HepG2 (cell line): ENCODE measurements at regions not wholly inside any gene's neighbourhood (a gene's known extent, or its start where the extent isn't known, plus 50 kb on each side); places are given as distances from the start of the nearest gene placed in this dataset.

Source experiments
- ATAC-seq: fragments of 200-7000 bp; cut with Tn5 transposase; 3 replicates; pipeline ENCODE4 v1.9.1; 2020; ENCODE audit warnings: mild to moderate bottlenecking, moderate library complexity
- BruUV-seq: library from RNA; stranded (reverse); fragments of 400-500 nt; replicated peaks from 2 replicates; lab custom pipeline; 2021; lab: Mats Ljungman, UMichigan
- CTCF ChIA-PET: fragments of 300-600 bp; formaldehyde crosslinking; extraction: SDS; loops from one replicate; lab custom pipeline; 2021; ENCODE audit warnings: low total read pairs, inconsistent platforms, low intra/inter-chr PET ratio; lab: Yijun Ruan, JAX
- POLR2A ChIA-PET: fragments of 350-600 bp; sonication (Branson Sonifier 250); formaldehyde crosslinking; loops from one replicate; lab custom pipeline; 2020; ENCODE audit warnings: antibody characterized with exemption, inconsistent platforms; lab: Yijun Ruan, JAX
- DNase-seq: peaks from one replicate; pipeline ENCODE4 v3.0.0-alpha.2; 2015; ENCODE audit warnings: low spot score
- FAIRE-seq: peaks from 3 replicates; lab custom pipeline; 2011; peaks lifted over from hg19 to GRCh38; lab: Jason Lieb, UNC
- H2AFZ ChIP-seq: one replicate; pipeline ENCODE4 v1.6.1; 2011; ENCODE audit warnings: low read length, inconsistent platforms
- H3K27ac ChIP-seq: fragments of 300-600 bp; 3 replicates; pipeline ENCODE4 v1.8.0; 2011; ENCODE audit warnings: mixed run types, mild to moderate bottlenecking, mixed read lengths, low read length, inconsistent platforms; ENCODE audit not compliant: insufficient read depth; ENCODE audit errors: extremely low read length
- H3K27me3 ChIP-seq, 2 experiments: fragments of 200-600 bp in 1 of 2; 2 replicates in 1 of 2; 3 replicates in 1 of 2; pipeline versions ENCODE4 v1.6.0 to v1.8.0; 2011; ENCODE audit warnings: low read length in 2 of 2, mild to moderate bottlenecking in 2 of 2, moderate library complexity in 2 of 2, inconsistent platforms in 1 of 2; ENCODE audit not compliant: insufficient read depth in 2 of 2, control insufficient read depth in 1 of 2
- H3K36me3 ChIP-seq, 2 experiments: fragments of 200-600 bp in 1 of 2; replicated peaks in 1 of 2; 2 replicates in 1 of 2; 3 replicates in 1 of 2; pipeline versions ENCODE4 v1.5.1 to v1.8.0; 2011; ENCODE audit warnings: low read length in 2 of 2, inconsistent platforms in 1 of 2; ENCODE audit not compliant: insufficient read depth in 2 of 2, control insufficient read depth in 1 of 2
- H3K4me1 ChIP-seq: 2 replicates; pipeline ENCODE4 v1.5.1; 2012; ENCODE audit warnings: low read length, inconsistent platforms; ENCODE audit not compliant: insufficient read depth
- H3K4me2 ChIP-seq: 2 replicates; pipeline ENCODE4 v1.6.0; 2011; ENCODE audit warnings: low read depth, low read length, inconsistent platforms
- H3K4me3 ChIP-seq, 3 experiments: fragments of 200-600 bp in 1 of 3; sonication (generic), shearing (Covaris generic) in 1 of 3; replicated peaks in 1 of 3; 2 replicates each; pipeline ENCODE4 v1.5.1; 2011 to 2016; ENCODE audit warnings: low read length in 3 of 3, inconsistent platforms in 2 of 3, low read depth in 2 of 3, mild to moderate bottlenecking in 2 of 3, control low read depth in 1 of 3, mixed read lengths in 1 of 3; ENCODE audit not compliant: insufficient read depth in 1 of 3
- H3K79me2 ChIP-seq: one replicate; pipeline ENCODE4 v1.6.1; 2011; ENCODE audit warnings: low read length, inconsistent platforms; ENCODE audit not compliant: insufficient read depth
- H3K9ac ChIP-seq: 2 replicates; pipeline ENCODE4 v1.6.0; 2011; ENCODE audit warnings: mild to moderate bottlenecking, low read depth, low read length, inconsistent platforms; ENCODE audit not compliant: insufficient read depth
- H3K9me3 ChIP-seq: 2 replicates; pipeline ENCODE4 v1.5.1; 2012; ENCODE audit warnings: mild to moderate bottlenecking, low read length
- H4K20me1 ChIP-seq: 2 replicates; pipeline ENCODE4 v1.6.0; 2011; ENCODE audit warnings: inconsistent platforms, mild to moderate bottlenecking, low read length, moderate library complexity; ENCODE audit not compliant: insufficient read depth
- HMG20A ChIP-seq: IDR thresholded peaks from 2 replicates; pipeline ENCODE4 v1.6.1; 2016; ENCODE audit warnings: borderline replicate concordance
- HNRNPLL ChIP-seq: fragments of 200-400 bp; formaldehyde crosslinking; IDR thresholded peaks from 2 replicates; pipeline ENCODE4 v1.6.1; 2017; ENCODE audit warnings: mild to moderate bottlenecking, low read depth, low read length; ENCODE audit not compliant: poor library complexity, severe bottlenecking
- KDM2A ChIP-seq: sonication (generic); formaldehyde crosslinking; IDR thresholded peaks from 2 replicates; pipeline ENCODE4 v1.4.0; 2020; ENCODE audit warnings: low read depth, missing genetic modification reagents, borderline replicate concordance
- MXD1 ChIP-seq: sonication (generic); formaldehyde crosslinking; IDR thresholded peaks from 2 replicates; pipeline ENCODE4 v1.4.0; 2020; ENCODE audit warnings: mild to moderate bottlenecking, missing genetic modification reagents
- SNAPC5 ChIP-seq: sonication (generic); formaldehyde crosslinking; IDR thresholded peaks from 2 replicates; pipeline ENCODE4 v1.8.1; 2023; ENCODE audit warnings: mild to moderate bottlenecking, missing genetic modification reagents, borderline replicate concordance
- ZBTB25 ChIP-seq: IDR thresholded peaks from 2 replicates; pipeline ENCODE4 v1.6.1; 2018; ENCODE audit warnings: missing genetic modification reagents
- ZNF12 ChIP-seq: sonication (generic); formaldehyde crosslinking; IDR thresholded peaks from 2 replicates; pipeline ENCODE4 v1.5.0; 2020; ENCODE audit warnings: missing genetic modification reagents
- ZNF260 ChIP-seq: sonication (generic); formaldehyde crosslinking; IDR thresholded peaks from 2 replicates; pipeline ENCODE4 v1.4.0; 2020; ENCODE audit warnings: missing genetic modification reagents, low read depth, mild to moderate bottlenecking, borderline replicate concordance
- ZNF317 ChIP-seq: sonication (generic); formaldehyde crosslinking; IDR thresholded peaks from 2 replicates; pipeline ENCODE4 v1.5.0; 2020; ENCODE audit warnings: mild to moderate bottlenecking, missing genetic modification reagents
- ZNF501 ChIP-seq: sonication (generic); formaldehyde crosslinking; IDR thresholded peaks from 2 replicates; pipeline ENCODE4 v1.5.1; 2020; ENCODE audit warnings: mild to moderate bottlenecking, moderate library complexity, missing genetic modification reagents
- ZNF784 ChIP-seq: sonication (generic); formaldehyde crosslinking; IDR thresholded peaks from 2 replicates; pipeline ENCODE4 v1.5.1; 2020; ENCODE audit warnings: missing genetic modification reagents, mild to moderate bottlenecking, borderline replicate concordance
- WGBS: methylation state at CpG from one replicate; pipeline ENCODE4 v1.1.6; 2017; ENCODE audit warnings: low lambda C conversion rate; 5-methylcytosine and 5-hydroxymethylcytosine counted together
- in situ Hi-C: cut with HindIII; loops from 2 replicates; pipeline ENCODE4 v1.10.0; 2017; ENCODE audit warnings: low pct_unique_long_range_greater_than_20kb; ENCODE audit not compliant: extremely low pct_ligation_motif_present
- intact Hi-C: fragments of 100-400 bp; cut with micrococcal nuclease; formaldehyde crosslinking; loops from one replicate; pipeline ENCODE4 v1.10.0; 2022; ENCODE audit not compliant: unreplicated experiment

GRCh38 chr14:84797326-84797725, 732.6 kb upstream of the FLRT2 start:
- Histone ChIP-seq H3K4me1 (no peaks in the 10 kb centered on the region), H3K36me3 (no peaks in the 10 kb centered on the region), H3K79me2 (no peaks in the 10 kb centered on the region), H3K9ac (no peak overlapping the region), H2AFZ (no peak overlapping the region), H3K9me3 (peaks cover 77% of the 10 kb centered on the region), H3K27ac (no peak overlapping the region), H3K4me3 (no peak overlapping the region), H3K4me2 (no peak overlapping the region), H3K27me3 (no peaks in the 10 kb centered on the region), H4K20me1 (no peaks in the 10 kb centered on the region)
- POLR2A ChIA-PET, result no interaction called here
- no peak for DNase-seq
- FAIRE-seq, result no peak
- ATAC-seq, result no peak
- in situ Hi-C loops, result no loop called here
- 55% methylated on average over 3 of the region's 3 CpGs for WGBS
- CTCF ChIA-PET, result no interaction called here
- no TSS peak for BruUV-seq
- TF ChIP-seq HMG20A (CRISPR knock-in tag) (no peak), ZNF12 (CRISPR knock-in tag) (no peak), ZNF784 (no peak), ZNF260 (CRISPR knock-in tag) (no peak), KDM2A (CRISPR knock-in tag) (no peak), SNAPC5 (CRISPR knock-in tag) (no peak), ZBTB25 (CRISPR knock-in tag) (no peak), ZNF501 (CRISPR knock-in tag) (no peak), MXD1 (no peak), HNRNPLL (no peak), ZNF317 (CRISPR knock-in tag) (no peak)
- intact Hi-C loops, result no loop called here
